ENCODE measurements at regions not wholly inside any gene's neighbourhood (a gene's known extent, or its start where the extent isn't known, plus 50 kb on each side); places are given as distances from the start of the nearest gene placed in this dataset.

DNA sequence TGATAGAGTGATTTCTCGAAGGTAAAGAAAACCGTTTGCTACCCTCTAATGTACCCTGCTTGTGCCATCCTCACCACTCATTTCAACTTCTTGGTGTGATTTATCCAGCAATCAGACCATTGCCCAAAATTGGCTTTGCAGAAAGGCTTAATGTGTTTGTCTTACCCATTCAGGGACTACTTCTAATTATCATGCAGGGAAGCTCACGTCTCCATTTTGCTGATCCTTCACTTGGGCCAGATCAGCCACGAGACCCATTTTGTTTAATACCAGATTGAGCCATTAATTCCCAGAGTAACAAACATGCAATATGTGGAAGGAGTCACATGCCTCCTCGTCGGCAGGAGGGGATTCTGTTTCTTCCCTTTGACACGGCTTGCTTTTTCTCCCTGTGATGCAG, 51.1 kb upstream of the CRY1 start:
- Histone ChIP-seq H3K36me3 (ENCODE audit: low read length) (no peaks in the 10 kb centered on the region), H3K9me3 (ENCODE audit: insufficient read depth, low read length) (no peaks in the 10 kb centered on the region), H3K9ac (ENCODE audit: low read length) (no peak overlapping the region), H3F3A (ENCODE audit: insufficient read depth) (no peaks in the 10 kb centered on the region), H3K4me2 (ENCODE audit: low read depth, low read length, poor library complexity, severe bottlenecking) (no peak overlapping the region), H3K4me3 (ENCODE audit: insufficient read depth, low read length, poor library complexity, severe bottlenecking) (no peak overlapping the region), H3K27ac (ENCODE audit: low read depth, low read length) (no peak overlapping the region), H4K20me1 (ENCODE audit: low read depth, low read length) (no peaks in the 10 kb centered on the region), H3K79me2 (ENCODE audit: insufficient read depth, low read length) (no peaks in the 10 kb centered on the region), H3K27me3 (ENCODE audit: low read length) (no peaks in the 10 kb centered on the region), H3K9me2 (replicated peaks; ENCODE audit: insufficient read depth, low read length) (no peaks in the 10 kb centered on the region), H2AFZ (ENCODE audit: low read depth, low read length, severe bottlenecking) (no peak overlapping the region)
- no peak for TF ChIP-seq EZH2phosphoT487 (conservative IDR thresholded peaks at IDR 0.05; ENCODE audit: low read length)
- TF ChIP-seq, protein P1, sequence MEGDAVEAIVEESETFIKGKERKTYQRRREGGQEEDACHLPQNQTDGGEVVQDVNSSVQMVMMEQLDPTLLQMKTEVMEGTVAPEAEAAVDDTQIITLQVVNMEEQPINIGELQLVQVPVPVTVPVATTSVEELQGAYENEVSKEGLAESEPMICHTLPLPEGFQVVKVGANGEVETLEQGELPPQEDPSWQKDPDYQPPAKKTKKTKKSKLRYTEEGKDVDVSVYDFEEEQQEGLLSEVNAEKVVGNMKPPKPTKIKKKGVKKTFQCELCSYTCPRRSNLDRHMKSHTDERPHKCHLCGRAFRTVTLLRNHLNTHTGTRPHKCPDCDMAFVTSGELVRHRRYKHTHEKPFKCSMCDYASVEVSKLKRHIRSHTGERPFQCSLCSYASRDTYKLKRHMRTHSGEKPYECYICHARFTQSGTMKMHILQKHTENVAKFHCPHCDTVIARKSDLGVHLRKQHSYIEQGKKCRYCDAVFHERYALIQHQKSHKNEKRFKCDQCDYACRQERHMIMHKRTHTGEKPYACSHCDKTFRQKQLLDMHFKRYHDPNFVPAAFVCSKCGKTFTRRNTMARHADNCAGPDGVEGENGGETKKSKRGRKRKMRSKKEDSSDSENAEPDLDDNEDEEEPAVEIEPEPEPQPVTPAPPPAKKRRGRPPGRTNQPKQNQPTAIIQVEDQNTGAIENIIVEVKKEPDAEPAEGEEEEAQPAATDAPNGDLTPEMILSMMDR (IDR thresholded peaks at IDR 0.05; ENCODE audit: insufficient read depth, low read length, poor library complexity, severe bottlenecking), result no peak

DNA sequence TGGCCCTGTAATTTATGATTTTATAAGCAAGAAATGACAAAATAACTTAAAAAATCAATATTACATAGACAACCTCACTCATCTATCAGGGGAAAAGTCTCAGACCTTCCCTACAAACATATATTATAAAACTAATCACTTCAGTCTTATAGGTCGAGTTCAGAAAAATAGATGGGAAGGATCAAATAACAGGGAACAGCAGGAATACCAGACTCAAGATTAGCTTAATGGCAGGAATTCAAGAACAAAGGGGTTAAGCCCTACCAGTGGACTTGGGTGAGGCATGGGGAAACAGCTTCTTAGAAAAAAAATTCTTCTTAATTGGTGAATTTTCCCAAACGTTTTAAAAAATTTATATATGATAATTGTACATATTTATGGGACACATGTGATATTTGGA, 51.6 kb upstream of the CRY1 start:
- no peaks in the 10 kb centered on the region for H3K9me3 ChIP-seq (ENCODE audit: insufficient read depth, low read length)
- H3F3A ChIP-seq (ENCODE audit: insufficient read depth), result no peaks in the 10 kb centered on the region
- H2AFZ ChIP-seq (ENCODE audit: low read depth, low read length, severe bottlenecking), result no peak overlapping the region
- no peaks in the 10 kb centered on the region for H3K9me2 ChIP-seq (replicated peaks; ENCODE audit: insufficient read depth, low read length)
- H3K36me3 ChIP-seq (ENCODE audit: low read length), result no peaks in the 10 kb centered on the region
- no peak overlapping the region for H3K4me2 ChIP-seq (ENCODE audit: low read depth, low read length, poor library complexity, severe bottlenecking)
- no peaks in the 10 kb centered on the region for H3K27me3 ChIP-seq (ENCODE audit: low read length)
- no peaks in the 10 kb centered on the region for H4K20me1 ChIP-seq (ENCODE audit: low read depth, low read length)
- H3K27ac ChIP-seq (ENCODE audit: low read depth, low read length), result no peak overlapping the region
- no peak overlapping the region for H3K9ac ChIP-seq (ENCODE audit: low read length)
- H3K79me2 ChIP-seq (ENCODE audit: insufficient read depth, low read length), result no peaks in the 10 kb centered on the region
- TF ChIP-seq, protein P1 (IDR thresholded peaks at IDR 0.05; ENCODE audit: insufficient read depth, low read length, poor library complexity, severe bottlenecking), result no peak
- no peak for TF ChIP-seq EZH2phosphoT487 (conservative IDR thresholded peaks at IDR 0.05; ENCODE audit: low read length)
- no peak overlapping the region for H3K4me3 ChIP-seq (ENCODE audit: insufficient read depth, low read length, poor library complexity, severe bottlenecking)

DNA sequence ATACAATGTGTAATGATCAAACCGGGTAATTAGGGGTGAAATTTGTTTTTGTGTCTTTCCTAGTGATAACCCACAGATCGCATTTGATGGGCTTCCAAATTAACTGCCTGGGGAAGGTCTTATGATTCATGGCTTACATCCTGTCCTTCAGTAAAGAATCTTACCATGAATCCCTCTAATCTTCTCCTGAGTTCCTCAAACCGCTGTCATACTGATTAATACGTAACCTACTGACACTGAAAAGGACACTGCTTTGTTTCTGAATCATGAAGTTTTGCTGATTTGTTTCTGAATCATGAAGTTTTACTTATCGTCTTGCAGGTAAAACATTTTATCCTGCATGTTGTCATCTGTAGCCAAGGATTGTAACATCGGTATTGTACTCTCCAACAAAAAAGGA, 52.0 kb upstream of the CRY1 start:
- H3K9me3 ChIP-seq (ENCODE audit: insufficient read depth, low read length), result no peaks in the 10 kb centered on the region
- no peak overlapping the region for H3K9ac ChIP-seq (ENCODE audit: low read length)
- H3K79me2 ChIP-seq (ENCODE audit: insufficient read depth, low read length), result no peaks in the 10 kb centered on the region
- H3K4me2 ChIP-seq (ENCODE audit: low read depth, low read length, poor library complexity, severe bottlenecking), result no peak overlapping the region
- no peaks in the 10 kb centered on the region for H3F3A ChIP-seq (ENCODE audit: insufficient read depth)
- H3K27ac ChIP-seq (ENCODE audit: low read depth, low read length), result no peak overlapping the region
- no peaks in the 10 kb centered on the region for H3K27me3 ChIP-seq (ENCODE audit: low read length)
- H4K20me1 ChIP-seq (ENCODE audit: low read depth, low read length), result no peaks in the 10 kb centered on the region
- TF ChIP-seq EZH2phosphoT487 (conservative IDR thresholded peaks at IDR 0.05; ENCODE audit: low read length), result no peak
- TF ChIP-seq, protein P1 (IDR thresholded peaks at IDR 0.05; ENCODE audit: insufficient read depth, low read length, poor library complexity, severe bottlenecking), result no peak
- no peak overlapping the region for H3K4me3 ChIP-seq (ENCODE audit: insufficient read depth, low read length, poor library complexity, severe bottlenecking)
- no peaks in the 10 kb centered on the region for H3K36me3 ChIP-seq (ENCODE audit: low read length)
- no peaks in the 10 kb centered on the region for H3K9me2 ChIP-seq (replicated peaks; ENCODE audit: insufficient read depth, low read length)
- H2AFZ ChIP-seq (ENCODE audit: low read depth, low read length, severe bottlenecking), result no peak overlapping the region

DNA sequence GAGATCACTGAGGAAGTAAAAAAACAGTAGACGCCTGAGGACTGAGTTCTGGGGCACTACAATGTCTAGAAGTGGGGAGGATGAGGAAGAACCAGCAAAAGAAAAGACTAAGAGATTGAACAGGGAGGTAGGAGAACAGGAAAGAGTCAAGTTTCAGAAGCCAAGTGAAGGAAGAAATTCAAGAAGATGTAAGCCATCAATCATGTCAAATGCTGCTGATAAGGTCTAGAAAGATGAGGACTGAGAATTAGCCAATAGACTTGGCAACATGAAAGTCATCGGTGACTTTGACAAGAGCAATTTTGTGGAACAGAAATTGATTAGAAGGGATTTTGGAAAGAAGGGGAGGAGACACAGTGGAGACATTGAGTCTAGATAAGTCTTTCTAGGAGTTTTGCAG, 54.8 kb upstream of the CRY1 start:
- no peaks in the 10 kb centered on the region for H3K9me2 ChIP-seq (replicated peaks; ENCODE audit: insufficient read depth, low read length)
- no peaks in the 10 kb centered on the region for H3F3A ChIP-seq (ENCODE audit: insufficient read depth)
- no peaks in the 10 kb centered on the region for H3K36me3 ChIP-seq (ENCODE audit: low read length)
- TF ChIP-seq EZH2phosphoT487 (conservative IDR thresholded peaks at IDR 0.05; ENCODE audit: low read length), result no peak
- H2AFZ ChIP-seq (ENCODE audit: low read depth, low read length, severe bottlenecking), result no peak overlapping the region
- H3K27ac ChIP-seq (ENCODE audit: low read depth, low read length), result no peak overlapping the region
- no peaks in the 10 kb centered on the region for H3K27me3 ChIP-seq (ENCODE audit: low read length)
- H4K20me1 ChIP-seq (ENCODE audit: low read depth, low read length), result no peaks in the 10 kb centered on the region
- no peak overlapping the region for H3K9ac ChIP-seq (ENCODE audit: low read length)
- no peaks in the 10 kb centered on the region for H3K79me2 ChIP-seq (ENCODE audit: insufficient read depth, low read length)
- H3K4me2 ChIP-seq (ENCODE audit: low read depth, low read length, poor library complexity, severe bottlenecking), result no peak overlapping the region
- H3K4me3 ChIP-seq (ENCODE audit: insufficient read depth, low read length, poor library complexity, severe bottlenecking), result no peak overlapping the region
- H3K9me3 ChIP-seq (ENCODE audit: insufficient read depth, low read length), result no peaks in the 10 kb centered on the region

All from SU-DHL-6 (cell line).